ENCODE measurements at regions not wholly inside any gene's neighbourhood (a gene's known extent, or its start where the extent isn't known, plus 50 kb on each side); places are given as distances from the start of the nearest gene placed in this dataset.

DNA sequence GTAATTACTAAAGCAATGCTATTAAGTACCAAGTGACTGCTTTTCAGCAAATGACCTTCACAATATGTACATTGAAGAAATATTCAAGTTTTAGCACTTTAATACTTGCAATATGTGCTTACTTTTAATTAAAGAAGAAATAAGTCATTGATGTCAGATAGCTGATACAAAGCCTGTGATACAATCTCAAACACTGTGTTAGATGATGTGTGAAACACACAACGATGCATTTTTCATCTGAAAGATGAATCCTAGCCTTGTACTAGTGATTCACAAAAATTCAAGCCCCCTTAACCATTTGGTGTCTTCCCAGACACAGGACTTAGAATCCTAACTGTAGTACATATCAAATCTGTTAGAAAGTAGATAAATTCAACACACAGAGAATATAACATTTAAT is 724.1 kb upstream of the ADAMTS5 start:
- no peak for TF ChIP-seq POLR2A (IDR thresholded peaks at IDR 0.05)
- TF ChIP-seq, protein P1, sequence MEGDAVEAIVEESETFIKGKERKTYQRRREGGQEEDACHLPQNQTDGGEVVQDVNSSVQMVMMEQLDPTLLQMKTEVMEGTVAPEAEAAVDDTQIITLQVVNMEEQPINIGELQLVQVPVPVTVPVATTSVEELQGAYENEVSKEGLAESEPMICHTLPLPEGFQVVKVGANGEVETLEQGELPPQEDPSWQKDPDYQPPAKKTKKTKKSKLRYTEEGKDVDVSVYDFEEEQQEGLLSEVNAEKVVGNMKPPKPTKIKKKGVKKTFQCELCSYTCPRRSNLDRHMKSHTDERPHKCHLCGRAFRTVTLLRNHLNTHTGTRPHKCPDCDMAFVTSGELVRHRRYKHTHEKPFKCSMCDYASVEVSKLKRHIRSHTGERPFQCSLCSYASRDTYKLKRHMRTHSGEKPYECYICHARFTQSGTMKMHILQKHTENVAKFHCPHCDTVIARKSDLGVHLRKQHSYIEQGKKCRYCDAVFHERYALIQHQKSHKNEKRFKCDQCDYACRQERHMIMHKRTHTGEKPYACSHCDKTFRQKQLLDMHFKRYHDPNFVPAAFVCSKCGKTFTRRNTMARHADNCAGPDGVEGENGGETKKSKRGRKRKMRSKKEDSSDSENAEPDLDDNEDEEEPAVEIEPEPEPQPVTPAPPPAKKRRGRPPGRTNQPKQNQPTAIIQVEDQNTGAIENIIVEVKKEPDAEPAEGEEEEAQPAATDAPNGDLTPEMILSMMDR (IDR thresholded peaks at IDR 0.05) = no peak

Data from vagina (tissue), 2 donors.